ENCODE measurements at regions not wholly inside any gene's neighbourhood (a gene's known extent, or its start where the extent isn't known, plus 50 kb on each side); places are given as distances from the start of the nearest gene placed in this dataset.

GRCh38 chr9:78775211-78775610 lies 478.3 kb downstream of the PSAT1 start:
- no peak overlapping the region for H3K9ac ChIP-seq (ENCODE audit: insufficient read depth, low read length, poor library complexity, severe bottlenecking)
- Mint-ChIP-seq H3K4me3 (no peak overlapping the region), H3K9me3 (peaks cover 0 to 3% (median 0%) of the 10 kb centered on the region in 7 donors), H3K36me3 (no peaks in the 10 kb centered on the region), H3K27me3 (ENCODE audit: low read depth in 3 of 3) (peaks cover 0 to 3% (median 2%) of the 10 kb centered on the region in 3 donors), H3K4me1 (peaks cover 24% of the 10 kb centered on the region), H3K27ac (peak overlapping the region in 1 of 7 donors; percentile 26)
- no peaks in the 10 kb centered on the region for H3K36me3 ChIP-seq (replicated peaks in 1 of 2; ENCODE audit: control insufficient read depth in 1 of 2, insufficient read depth in 2 of 2, low read length in 2 of 2)
- TF ChIP-seq CTCF (IDR thresholded peaks at IDR 0.05): no peak
- peak overlapping the region; percentile 30 for H3K4me2 ChIP-seq (replicated peaks; ENCODE audit: extremely low read depth, low read length, poor library complexity, severe bottlenecking)
- H3K27me3 ChIP-seq (ENCODE audit: control insufficient read depth in 2 of 2, insufficient read depth in 2 of 2, low read length in 2 of 2): no peaks in the 10 kb centered on the region
- no peaks in the 10 kb centered on the region for H3K79me2 ChIP-seq (ENCODE audit: insufficient read depth, low read length)
- H3K9me3 ChIP-seq (replicated peaks in 1 of 2; ENCODE audit: control insufficient read depth in 1 of 2, insufficient read depth in 1 of 2, low read length in 2 of 2): no peaks in the 10 kb centered on the region
- no peak overlapping the region for H2AFZ ChIP-seq (ENCODE audit: insufficient read depth, low read depth, low read length, poor library complexity, severe bottlenecking)
- H3K4me3 ChIP-seq (replicated peaks in 1 of 3; ENCODE audit: low read depth in 2 of 3, low read length in 3 of 3): no peak overlapping the region
- H4K20me1 ChIP-seq (ENCODE audit: insufficient read depth, low read length): no peaks in the 10 kb centered on the region
- H3K4me1 ChIP-seq (ENCODE audit: control insufficient read depth in 1 of 2, insufficient read depth in 2 of 2, low read length in 2 of 2): peaks cover 23% of the 10 kb centered on the region in 2 donors
- intact Hi-C loops (cut with micrococcal nuclease): no loop called here
- H3K27ac ChIP-seq (ENCODE audit: low read depth in 1 of 2, low read length in 2 of 2): no peak overlapping the region
- DNase-seq: peak in 1 of 3 donors; percentile 3
- 79% methylated on average over 10 of the region's 11 CpGs for WGBS (ENCODE audit: insufficient coverage)

GRCh38 chr9:78775696-78776295 lies 478.9 kb downstream of the PSAT1 start:
- H4K20me1 ChIP-seq (ENCODE audit: insufficient read depth, low read length): no peaks in the 10 kb centered on the region
- peak overlapping the region in 1 of 2 donors; percentile 56 for H3K4me3 Mint-ChIP-seq
- H3K27me3 Mint-ChIP-seq (ENCODE audit: low read depth in 3 of 3): peaks cover 0 to 3% (median 2%) of the 10 kb centered on the region in 3 donors
- H3K9ac ChIP-seq (ENCODE audit: insufficient read depth, low read length, poor library complexity, severe bottlenecking): no peak overlapping the region
- peaks cover 0 to 4% (median 0%) of the 10 kb centered on the region in 7 donors for H3K9me3 Mint-ChIP-seq
- H3K36me3 Mint-ChIP-seq: no peaks in the 10 kb centered on the region
- no peak overlapping the region for H3K27ac ChIP-seq (ENCODE audit: low read depth in 1 of 2, low read length in 2 of 2)
- no peaks in the 10 kb centered on the region for H3K36me3 ChIP-seq (replicated peaks in 1 of 2; ENCODE audit: control insufficient read depth in 1 of 2, insufficient read depth in 2 of 2, low read length in 2 of 2)
- H3K4me1 Mint-ChIP-seq: peaks cover 24% of the 10 kb centered on the region
- peak overlapping the region; percentile 30 for H3K4me2 ChIP-seq (replicated peaks; ENCODE audit: extremely low read depth, low read length, poor library complexity, severe bottlenecking)
- TF ChIP-seq CTCF (IDR thresholded peaks at IDR 0.05): no peak
- no peak overlapping the region for H2AFZ ChIP-seq (ENCODE audit: insufficient read depth, low read depth, low read length, poor library complexity, severe bottlenecking)
- H3K27ac Mint-ChIP-seq: no peak overlapping the region
- H3K4me3 ChIP-seq (replicated peaks in 1 of 3; ENCODE audit: low read depth in 2 of 3, low read length in 3 of 3): peak overlapping the region in 1 of 3 experiments; percentile 27
- H3K79me2 ChIP-seq (ENCODE audit: insufficient read depth, low read length): no peaks in the 10 kb centered on the region
- H3K27me3 ChIP-seq (ENCODE audit: control insufficient read depth in 2 of 2, insufficient read depth in 2 of 2, low read length in 2 of 2): no peaks in the 10 kb centered on the region
- WGBS (ENCODE audit: insufficient coverage): no CpG with 5 or more reads among the region's 3 CpGs
- peaks cover 23% of the 10 kb centered on the region in 2 donors for H3K4me1 ChIP-seq (ENCODE audit: control insufficient read depth in 1 of 2, insufficient read depth in 2 of 2, low read length in 2 of 2)
- H3K9me3 ChIP-seq (replicated peaks in 1 of 2; ENCODE audit: control insufficient read depth in 1 of 2, insufficient read depth in 1 of 2, low read length in 2 of 2): no peaks in the 10 kb centered on the region
- no peak for DNase-seq
- intact Hi-C loops (cut with micrococcal nuclease): no loop called here

Measured in CD14-positive monocyte (primary cell).